HepG2 (cell line): ENCODE measurements at regions not wholly inside any gene's neighbourhood (a gene's known extent, or its start where the extent isn't known, plus 50 kb on each side); places are given as distances from the start of the nearest gene placed in this dataset.

Source experiments
- ATAC-seq: fragments of 200-7000 bp; cut with Tn5 transposase; 3 replicates; pipeline ENCODE4 v1.9.1; 2020; ENCODE audit warnings: mild to moderate bottlenecking, moderate library complexity
- BruUV-seq: library from RNA; stranded (reverse); fragments of 400-500 nt; replicated peaks from 2 replicates; lab custom pipeline; 2021; lab: Mats Ljungman, UMichigan
- CTCF ChIA-PET: fragments of 300-600 bp; formaldehyde crosslinking; extraction: SDS; loops from one replicate; lab custom pipeline; 2021; ENCODE audit warnings: low total read pairs, inconsistent platforms, low intra/inter-chr PET ratio; lab: Yijun Ruan, JAX
- POLR2A ChIA-PET: fragments of 350-600 bp; sonication (Branson Sonifier 250); formaldehyde crosslinking; loops from one replicate; lab custom pipeline; 2020; ENCODE audit warnings: antibody characterized with exemption, inconsistent platforms; lab: Yijun Ruan, JAX
- DNase-seq: peaks from one replicate; pipeline ENCODE4 v3.0.0-alpha.2; 2015; ENCODE audit warnings: low spot score
- FAIRE-seq: peaks from 3 replicates; lab custom pipeline; 2011; peaks lifted over from hg19 to GRCh38; lab: Jason Lieb, UNC
- H2AFZ ChIP-seq: one replicate; pipeline ENCODE4 v1.6.1; 2011; ENCODE audit warnings: low read length, inconsistent platforms
- H3K27ac ChIP-seq: fragments of 300-600 bp; 3 replicates; pipeline ENCODE4 v1.8.0; 2011; ENCODE audit warnings: mixed run types, mild to moderate bottlenecking, mixed read lengths, low read length, inconsistent platforms; ENCODE audit not compliant: insufficient read depth; ENCODE audit errors: extremely low read length
- H3K27me3 ChIP-seq, 2 experiments: fragments of 200-600 bp in 1 of 2; 2 replicates in 1 of 2; 3 replicates in 1 of 2; pipeline versions ENCODE4 v1.6.0 to v1.8.0; 2011; ENCODE audit warnings: low read length in 2 of 2, mild to moderate bottlenecking in 2 of 2, moderate library complexity in 2 of 2, inconsistent platforms in 1 of 2; ENCODE audit not compliant: insufficient read depth in 2 of 2, control insufficient read depth in 1 of 2
- H3K36me3 ChIP-seq, 2 experiments: fragments of 200-600 bp in 1 of 2; replicated peaks in 1 of 2; 2 replicates in 1 of 2; 3 replicates in 1 of 2; pipeline versions ENCODE4 v1.5.1 to v1.8.0; 2011; ENCODE audit warnings: low read length in 2 of 2, inconsistent platforms in 1 of 2; ENCODE audit not compliant: insufficient read depth in 2 of 2, control insufficient read depth in 1 of 2
- H3K4me1 ChIP-seq: 2 replicates; pipeline ENCODE4 v1.5.1; 2012; ENCODE audit warnings: low read length, inconsistent platforms; ENCODE audit not compliant: insufficient read depth
- H3K4me2 ChIP-seq: 2 replicates; pipeline ENCODE4 v1.6.0; 2011; ENCODE audit warnings: low read depth, low read length, inconsistent platforms
- H3K4me3 ChIP-seq, 3 experiments: fragments of 200-600 bp in 1 of 3; sonication (generic), shearing (Covaris generic) in 1 of 3; replicated peaks in 1 of 3; 2 replicates each; pipeline ENCODE4 v1.5.1; 2011 to 2016; ENCODE audit warnings: low read length in 3 of 3, inconsistent platforms in 2 of 3, low read depth in 2 of 3, mild to moderate bottlenecking in 2 of 3, control low read depth in 1 of 3, mixed read lengths in 1 of 3; ENCODE audit not compliant: insufficient read depth in 1 of 3
- H3K79me2 ChIP-seq: one replicate; pipeline ENCODE4 v1.6.1; 2011; ENCODE audit warnings: low read length, inconsistent platforms; ENCODE audit not compliant: insufficient read depth
- H3K9ac ChIP-seq: 2 replicates; pipeline ENCODE4 v1.6.0; 2011; ENCODE audit warnings: mild to moderate bottlenecking, low read depth, low read length, inconsistent platforms; ENCODE audit not compliant: insufficient read depth
- H3K9me3 ChIP-seq: 2 replicates; pipeline ENCODE4 v1.5.1; 2012; ENCODE audit warnings: mild to moderate bottlenecking, low read length
- H4K20me1 ChIP-seq: 2 replicates; pipeline ENCODE4 v1.6.0; 2011; ENCODE audit warnings: inconsistent platforms, mild to moderate bottlenecking, low read length, moderate library complexity; ENCODE audit not compliant: insufficient read depth
- SNRNP70 ChIP-seq: fragments of 200-400 bp; formaldehyde crosslinking; IDR thresholded peaks from 2 replicates; pipeline ENCODE4 v1.6.1; 2017; ENCODE audit warnings: mild to moderate bottlenecking, low read depth, low read length, moderate library complexity
- ZFP62 ChIP-seq: sonication (generic); formaldehyde crosslinking; IDR thresholded peaks from 2 replicates; pipeline ENCODE4 v1.4.0; 2020; ENCODE audit warnings: missing genetic modification reagents
- WGBS: methylation state at CpG from one replicate; pipeline ENCODE4 v1.1.6; 2017; ENCODE audit warnings: low lambda C conversion rate; 5-methylcytosine and 5-hydroxymethylcytosine counted together
- in situ Hi-C: cut with HindIII; loops from 2 replicates; pipeline ENCODE4 v1.10.0; 2017; ENCODE audit warnings: low pct_unique_long_range_greater_than_20kb; ENCODE audit not compliant: extremely low pct_ligation_motif_present
- intact Hi-C: fragments of 100-400 bp; cut with micrococcal nuclease; formaldehyde crosslinking; loops from one replicate; pipeline ENCODE4 v1.10.0; 2022; ENCODE audit not compliant: unreplicated experiment
- TF ChIP-seq, protein P1 (sequence below): sonication (generic); formaldehyde crosslinking; IDR thresholded peaks from 2 replicates; pipeline ENCODE4; 2020; ENCODE audit warnings: missing genetic modification reagents, mild to moderate bottlenecking, borderline replicate concordance
- TF ChIP-seq, protein P2 (sequence below): sonication (generic); formaldehyde crosslinking; IDR thresholded peaks from 2 replicates; pipeline ENCODE4 v1.9.0; 2021; ENCODE audit warnings: missing genetic modification reagents, mild to moderate bottlenecking, borderline replicate concordance
- TF ChIP-seq, protein P3 (sequence below): sonication (generic); formaldehyde crosslinking; IDR thresholded peaks from 2 replicates; pipeline ENCODE4 v1.4.0; 2020; ENCODE audit warnings: mild to moderate bottlenecking, missing genetic modification reagents

DNA sequence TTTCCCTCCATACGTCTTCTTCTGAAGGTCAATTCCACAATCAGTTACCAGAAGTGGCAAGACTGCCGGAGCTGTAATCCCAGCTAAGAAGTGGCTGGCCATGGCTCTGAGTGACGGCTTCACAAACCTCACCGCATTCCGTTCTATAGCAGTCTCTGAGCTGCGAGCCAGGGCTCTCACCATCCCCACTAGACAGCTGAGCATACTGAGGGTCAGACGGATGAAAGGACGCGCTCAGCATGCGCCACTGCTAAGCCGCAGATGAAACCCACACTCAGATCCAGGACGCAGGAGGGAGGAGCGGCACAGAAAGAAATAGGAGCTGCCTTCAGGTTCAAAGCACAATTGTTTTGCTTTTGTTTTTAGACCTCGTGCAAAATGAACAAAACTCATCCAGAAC lies 97.9 kb downstream of the ANKRD60 start (continued):
- TF ChIP-seq, protein P1, sequence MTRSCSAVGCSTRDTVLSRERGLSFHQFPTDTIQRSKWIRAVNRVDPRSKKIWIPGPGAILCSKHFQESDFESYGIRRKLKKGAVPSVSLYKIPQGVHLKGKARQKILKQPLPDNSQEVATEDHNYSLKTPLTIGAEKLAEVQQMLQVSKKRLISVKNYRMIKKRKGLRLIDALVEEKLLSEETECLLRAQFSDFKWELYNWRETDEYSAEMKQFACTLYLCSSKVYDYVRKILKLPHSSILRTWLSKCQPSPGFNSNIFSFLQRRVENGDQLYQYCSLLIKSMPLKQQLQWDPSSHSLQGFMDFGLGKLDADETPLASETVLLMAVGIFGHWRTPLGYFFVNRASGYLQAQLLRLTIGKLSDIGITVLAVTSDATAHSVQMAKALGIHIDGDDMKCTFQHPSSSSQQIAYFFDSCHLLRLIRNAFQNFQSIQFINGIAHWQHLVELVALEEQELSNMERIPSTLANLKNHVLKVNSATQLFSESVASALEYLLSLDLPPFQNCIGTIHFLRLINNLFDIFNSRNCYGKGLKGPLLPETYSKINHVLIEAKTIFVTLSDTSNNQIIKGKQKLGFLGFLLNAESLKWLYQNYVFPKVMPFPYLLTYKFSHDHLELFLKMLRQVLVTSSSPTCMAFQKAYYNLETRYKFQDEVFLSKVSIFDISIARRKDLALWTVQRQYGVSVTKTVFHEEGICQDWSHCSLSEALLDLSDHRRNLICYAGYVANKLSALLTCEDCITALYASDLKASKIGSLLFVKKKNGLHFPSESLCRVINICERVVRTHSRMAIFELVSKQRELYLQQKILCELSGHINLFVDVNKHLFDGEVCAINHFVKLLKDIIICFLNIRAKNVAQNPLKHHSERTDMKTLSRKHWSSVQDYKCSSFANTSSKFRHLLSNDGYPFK (CRISPR knock-in tag) = no peak
- TF ChIP-seq, protein P2, sequence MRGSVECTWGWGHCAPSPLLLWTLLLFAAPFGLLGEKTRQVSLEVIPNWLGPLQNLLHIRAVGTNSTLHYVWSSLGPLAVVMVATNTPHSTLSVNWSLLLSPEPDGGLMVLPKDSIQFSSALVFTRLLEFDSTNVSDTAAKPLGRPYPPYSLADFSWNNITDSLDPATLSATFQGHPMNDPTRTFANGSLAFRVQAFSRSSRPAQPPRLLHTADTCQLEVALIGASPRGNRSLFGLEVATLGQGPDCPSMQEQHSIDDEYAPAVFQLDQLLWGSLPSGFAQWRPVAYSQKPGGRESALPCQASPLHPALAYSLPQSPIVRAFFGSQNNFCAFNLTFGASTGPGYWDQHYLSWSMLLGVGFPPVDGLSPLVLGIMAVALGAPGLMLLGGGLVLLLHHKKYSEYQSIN (CRISPR knock-in tag) = no peak
- TF ChIP-seq ZFP62 (CRISPR knock-in tag) = no peak
- TF ChIP-seq SNRNP70 = no peak

DNA sequence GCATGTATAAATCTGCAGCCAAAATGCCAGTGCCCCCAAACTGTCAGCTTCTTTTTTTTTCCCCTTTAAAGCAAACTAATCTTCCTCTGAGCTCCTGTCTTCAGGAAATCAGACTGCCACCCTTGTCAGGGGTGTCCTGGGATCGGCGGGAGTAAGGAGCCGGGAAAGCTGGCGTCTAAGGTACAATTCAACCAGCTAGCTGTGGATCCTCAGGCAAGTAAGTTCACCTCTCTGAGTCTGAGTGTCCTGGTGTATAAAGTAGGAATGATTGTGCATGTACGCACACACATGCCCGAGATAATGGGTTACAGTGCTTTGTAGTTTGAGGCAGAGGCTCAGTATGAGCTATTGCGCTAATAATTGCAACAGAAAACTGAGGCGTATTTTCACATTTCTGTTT lies 98.3 kb downstream of the ANKRD60 start:
- ATAC-seq (no peak), FAIRE-seq (no peak), DNase-seq (no peak)
- Histone ChIP-seq H4K20me1 (no peaks in the 10 kb centered on the region), H2AFZ (no peak overlapping the region), H3K27me3 (peaks cover 14 to 64% of the 10 kb centered on the region in 2 experiments), H3K9me3 (no peaks in the 10 kb centered on the region), H3K36me3 (no peaks in the 10 kb centered on the region), H3K4me1 (peaks cover 27% of the 10 kb centered on the region), H3K27ac (no peak overlapping the region), H3K4me2 (no peak overlapping the region), H3K9ac (no peak overlapping the region), H3K4me3 (no peak overlapping the region), H3K79me2 (no peaks in the 10 kb centered on the region)
- CTCF ChIA-PET = no interaction called here
- no TSS peak for BruUV-seq
- POLR2A ChIA-PET = no interaction called here
- TF ChIP-seq, protein P3, sequence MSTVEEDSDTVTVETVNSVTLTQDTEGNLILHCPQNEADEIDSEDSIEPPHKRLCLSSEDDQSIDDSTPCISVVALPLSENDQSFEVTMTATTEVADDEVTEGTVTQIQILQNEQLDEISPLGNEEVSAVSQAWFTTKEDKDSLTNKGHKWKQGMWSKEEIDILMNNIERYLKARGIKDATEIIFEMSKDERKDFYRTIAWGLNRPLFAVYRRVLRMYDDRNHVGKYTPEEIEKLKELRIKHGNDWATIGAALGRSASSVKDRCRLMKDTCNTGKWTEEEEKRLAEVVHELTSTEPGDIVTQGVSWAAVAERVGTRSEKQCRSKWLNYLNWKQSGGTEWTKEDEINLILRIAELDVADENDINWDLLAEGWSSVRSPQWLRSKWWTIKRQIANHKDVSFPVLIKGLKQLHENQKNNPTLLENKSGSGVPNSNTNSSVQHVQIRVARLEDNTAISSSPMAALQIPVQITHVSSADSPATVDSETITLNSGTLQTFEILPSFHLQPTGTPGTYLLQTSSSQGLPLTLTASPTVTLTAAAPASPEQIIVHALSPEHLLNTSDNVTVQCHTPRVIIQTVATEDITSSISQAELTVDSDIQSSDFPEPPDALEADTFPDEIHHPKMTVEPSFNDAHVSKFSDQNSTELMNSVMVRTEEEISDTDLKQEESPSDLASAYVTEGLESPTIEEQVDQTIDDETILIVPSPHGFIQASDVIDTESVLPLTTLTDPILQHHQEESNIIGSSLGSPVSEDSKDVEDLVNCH (CRISPR knock-in tag) = no peak
- intact Hi-C loops (no loop called here), in situ Hi-C loops (no loop called here)
- WGBS = 63% methylated on average over 8 of the region's 8 CpGs
